Right ventricle myocardium superior (tissue), 1 donor: ENCODE measurements at regions not wholly inside any gene's neighbourhood (a gene's known extent, or its start where the extent isn't known, plus 50 kb on each side); places are given as distances from the start of the nearest gene placed in this dataset.

Experiments used
- ATAC-seq: fragments of 200-7000 bp; cut with Tn5 transposase; one replicate; pipeline ENCODE4 v1.9.1; 2020; ENCODE audit warnings: mild to moderate bottlenecking; ENCODE audit not compliant: poor library complexity
- DNase-seq: peaks from one replicate; pipeline ENCODE4 v3.0.0-alpha.2; 2020
- intact Hi-C: fragments of 100-400 bp; cut with DNase I; formaldehyde crosslinking; loops from one replicate; pipeline ENCODE4 v1.11.2; 2022
- donor health status: DM: no; HTN: yes; CAD: no; lungs with severe emphysema.

- no peak for ATAC-seq
- DNase-seq: no peak
- intact Hi-C loops: no loop called here
Measured at GRCh38 chr9:126017758-126018157, 270.6 kb downstream of the PBX3 start.

- ATAC-seq (no peak), DNase-seq (peak; percentile 38)
- intact Hi-C loops: no loop called here
Measured at GRCh38 chr9:126020836-126021235, 273.7 kb downstream of the PBX3 start.

- ATAC-seq (no peak), DNase-seq (peak; percentile 0)
- intact Hi-C loops: no loop called here
Measured at GRCh38 chr9:126023962-126024361, 276.8 kb downstream of the PBX3 start.

GRCh38 chr9:126024581-126025230 is 277.5 kb downstream of the PBX3 start:
- intact Hi-C loops: no loop called here
- peak; percentile 33 for DNase-seq
- no peak for ATAC-seq

- DNase-seq (peak; percentile 6), ATAC-seq (no peak)
- intact Hi-C loops: no loop called here
Measured at GRCh38 chr9:126025991-126026390, 278.8 kb downstream of the PBX3 start.

GRCh38 chr9:126027566-126027965 is 280.4 kb downstream of the PBX3 start:
- peak; percentile 15 for DNase-seq
- intact Hi-C loops: no loop called here
- no peak for ATAC-seq

- intact Hi-C loops: no loop called here
- DNase-seq: peak; percentile 30
- no peak for ATAC-seq
Measured at GRCh38 chr9:126028746-126029145, 281.6 kb downstream of the PBX3 start.

- intact Hi-C loops: no loop called here
- DNase-seq (peak; percentile 17), ATAC-seq (no peak)
Measured at GRCh38 chr9:126030716-126031115, 283.5 kb downstream of the PBX3 start.

GRCh38 chr9:126031116-126031515 is 283.9 kb downstream of the PBX3 start:
- intact Hi-C loops: no loop called here
- ATAC-seq (no peak), DNase-seq (peak; percentile 10)

GRCh38 chr9:126032135-126032534 is 285.0 kb downstream of the PBX3 start:
- intact Hi-C loops: no loop called here
- DNase-seq (peak; percentile 2), ATAC-seq (no peak)

GRCh38 chr9:126033318-126033717 is 286.1 kb downstream of the PBX3 start:
- intact Hi-C loops: no loop called here
- ATAC-seq: no peak
- DNase-seq: peak; percentile 14

- intact Hi-C loops: no loop called here
- DNase-seq (peak; percentile 11), ATAC-seq (no peak)
Measured at GRCh38 chr9:126033956-126034355, 286.8 kb downstream of the PBX3 start.

GRCh38 chr9:126036881-126037291 is 289.7 kb downstream of the PBX3 start:
- DNase-seq (peak; percentile 37), ATAC-seq (no peak)
- intact Hi-C loops: no loop called here

GRCh38 chr9:126038790-126039189 is 287.8 kb upstream of the MVB12B start:
- intact Hi-C loops: no loop called here
- DNase-seq: no peak
- no peak for ATAC-seq

- DNase-seq (no peak), ATAC-seq (no peak)
- intact Hi-C loops: no loop called here
Measured at GRCh38 chr9:126043681-126044080, 282.9 kb upstream of the MVB12B start.

GRCh38 chr9:126049088-126049487 is 277.5 kb upstream of the MVB12B start:
- intact Hi-C loops: no loop called here
- DNase-seq (no peak), ATAC-seq (no peak)

GRCh38 chr9:126049896-126050604 is 276.6 kb upstream of the MVB12B start:
- DNase-seq (peak; percentile 17), ATAC-seq (no peak)

GRCh38 chr9:126050605-126050990 is 276.0 kb upstream of the MVB12B start:
- intact Hi-C loops: no loop called here
- DNase-seq (peak; percentile 26), ATAC-seq (no peak)

More at GRCh38 chr9:126049896-126050604, 276.6 kb upstream of the MVB12B start:
- intact Hi-C loops: no loop called here

- intact Hi-C loops: no loop called here
- no peak for ATAC-seq
- peak; percentile 17 for DNase-seq
Measured at GRCh38 chr9:126051446-126052130, 275.0 kb upstream of the MVB12B start.

- ATAC-seq (no peak), DNase-seq (peak; percentile 24)
- intact Hi-C loops: no loop called here
Measured at GRCh38 chr9:126052791-126053190, 273.8 kb upstream of the MVB12B start.
